ENCODE measurements at regions not wholly inside any gene's neighbourhood (a gene's known extent, or its start where the extent isn't known, plus 50 kb on each side); places are given as distances from the start of the nearest gene placed in this dataset.

DNA sequence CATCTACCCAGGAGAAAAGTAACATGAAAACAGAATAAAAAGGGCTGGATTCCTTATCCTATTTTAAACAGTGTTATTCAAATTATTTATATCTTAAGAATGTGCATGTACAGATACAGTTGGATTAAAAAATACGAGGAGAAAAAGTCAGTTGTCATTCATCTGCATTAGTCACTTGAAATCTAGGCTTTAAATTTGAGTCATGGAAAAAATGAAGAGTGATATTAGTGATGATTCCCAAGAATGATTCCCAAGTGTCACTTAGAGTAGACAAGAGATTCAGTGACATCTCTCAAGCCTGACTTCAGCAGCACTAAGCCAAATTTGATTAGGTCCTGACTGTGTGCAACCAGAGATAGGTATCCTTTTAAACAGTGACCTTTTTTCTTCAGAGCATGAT, 394.2 kb downstream of the IRS1 start:
- no peaks in the 10 kb centered on the region for H3K79me2 ChIP-seq (ENCODE audit: insufficient read depth, low read length)
- in situ Hi-C loops (cut with HindIII; ENCODE audit: extremely low pct_ligation_motif_present, low pct_unique_long_range_greater_than_20kb), result no loop called here
- DNase-seq (ENCODE audit: low spot score), result no peak
- no peak overlapping the region for H3K9ac ChIP-seq (ENCODE audit: insufficient read depth, low read depth, low read length)
- no peak overlapping the region for H2AFZ ChIP-seq (ENCODE audit: low read length)
- H3K27me3 ChIP-seq (ENCODE audit: control insufficient read depth in 1 of 2, insufficient read depth in 2 of 2, low read length in 2 of 2), result no peaks in the 10 kb centered on the region
- 82% methylated on average over 1 of the region's 1 CpG for WGBS (ENCODE audit: low lambda C conversion rate)
- BruUV-seq (replicated peaks), result no TSS peak
- intact Hi-C loops (cut with micrococcal nuclease; ENCODE audit: unreplicated experiment), result no loop called here
- ChIA-PET POLR2A (no interaction called here), CTCF (ENCODE audit: low intra/inter-chr PET ratio, low total read pairs) (no interaction called here)
- no peaks in the 10 kb centered on the region for H3K9me3 ChIP-seq (ENCODE audit: low read length)
- H3K4me3 ChIP-seq (replicated peaks in 1 of 3; ENCODE audit: insufficient read depth in 1 of 3, low read depth in 2 of 3, low read length in 3 of 3), result no peak overlapping the region
- no peak for FAIRE-seq
- ATAC-seq, result no peak
- H3K4me2 ChIP-seq (ENCODE audit: low read depth, low read length), result no peak overlapping the region
- peaks cover 11% of the 10 kb centered on the region for H3K4me1 ChIP-seq (ENCODE audit: insufficient read depth, low read length)
- no peaks in the 10 kb centered on the region for H4K20me1 ChIP-seq (ENCODE audit: insufficient read depth, low read length)
- TF ChIP-seq, protein P1, sequence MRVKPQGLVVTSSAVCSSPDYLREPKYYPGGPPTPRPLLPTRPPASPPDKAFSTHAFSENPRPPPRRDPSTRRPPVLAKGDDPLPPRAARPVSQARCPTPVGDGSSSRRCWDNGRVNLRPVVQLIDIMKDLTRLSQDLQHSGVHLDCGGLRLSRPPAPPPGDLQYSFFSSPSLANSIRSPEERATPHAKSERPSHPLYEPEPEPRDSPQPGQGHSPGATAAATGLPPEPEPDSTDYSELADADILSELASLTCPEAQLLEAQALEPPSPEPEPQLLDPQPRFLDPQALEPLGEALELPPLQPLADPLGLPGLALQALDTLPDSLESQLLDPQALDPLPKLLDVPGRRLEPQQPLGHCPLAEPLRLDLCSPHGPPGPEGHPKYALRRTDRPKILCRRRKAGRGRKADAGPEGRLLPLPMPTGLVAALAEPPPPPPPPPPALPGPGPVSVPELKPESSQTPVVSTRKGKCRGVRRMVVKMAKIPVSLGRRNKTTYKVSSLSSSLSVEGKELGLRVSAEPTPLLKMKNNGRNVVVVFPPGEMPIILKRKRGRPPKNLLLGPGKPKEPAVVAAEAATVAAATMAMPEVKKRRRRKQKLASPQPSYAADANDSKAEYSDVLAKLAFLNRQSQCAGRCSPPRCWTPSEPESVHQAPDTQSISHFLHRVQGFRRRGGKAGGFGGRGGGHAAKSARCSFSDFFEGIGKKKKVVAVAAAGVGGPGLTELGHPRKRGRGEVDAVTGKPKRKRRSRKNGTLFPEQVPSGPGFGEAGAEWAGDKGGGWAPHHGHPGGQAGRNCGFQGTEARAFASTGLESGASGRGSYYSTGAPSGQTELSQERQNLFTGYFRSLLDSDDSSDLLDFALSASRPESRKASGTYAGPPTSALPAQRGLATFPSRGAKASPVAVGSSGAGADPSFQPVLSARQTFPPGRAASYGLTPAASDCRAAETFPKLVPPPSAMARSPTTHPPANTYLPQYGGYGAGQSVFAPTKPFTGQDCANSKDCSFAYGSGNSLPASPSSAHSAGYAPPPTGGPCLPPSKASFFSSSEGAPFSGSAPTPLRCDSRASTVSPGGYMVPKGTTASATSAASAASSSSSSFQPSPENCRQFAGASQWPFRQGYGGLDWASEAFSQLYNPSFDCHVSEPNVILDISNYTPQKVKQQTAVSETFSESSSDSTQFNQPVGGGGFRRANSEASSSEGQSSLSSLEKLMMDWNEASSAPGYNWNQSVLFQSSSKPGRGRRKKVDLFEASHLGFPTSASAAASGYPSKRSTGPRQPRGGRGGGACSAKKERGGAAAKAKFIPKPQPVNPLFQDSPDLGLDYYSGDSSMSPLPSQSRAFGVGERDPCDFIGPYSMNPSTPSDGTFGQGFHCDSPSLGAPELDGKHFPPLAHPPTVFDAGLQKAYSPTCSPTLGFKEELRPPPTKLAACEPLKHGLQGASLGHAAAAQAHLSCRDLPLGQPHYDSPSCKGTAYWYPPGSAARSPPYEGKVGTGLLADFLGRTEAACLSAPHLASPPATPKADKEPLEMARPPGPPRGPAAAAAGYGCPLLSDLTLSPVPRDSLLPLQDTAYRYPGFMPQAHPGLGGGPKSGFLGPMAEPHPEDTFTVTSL (CRISPR knock-in tag; IDR thresholded peaks at IDR 0.05; ENCODE audit: borderline replicate concordance), result no peak
- TF ChIP-seq ATF7-NPFF (CRISPR knock-in tag; IDR thresholded peaks at IDR 0.05; ENCODE audit: low read depth) (no peak), ZUFSP (CRISPR knock-in tag; IDR thresholded peaks at IDR 0.05; ENCODE audit: borderline replicate concordance) (no peak), RXRA (CRISPR knock-in tag; IDR thresholded peaks at IDR 0.05) (no peak), HIC2 (CRISPR knock-in tag; IDR thresholded peaks at IDR 0.05; ENCODE audit: low read depth) (no peak), NFE2L1 (CRISPR knock-in tag; IDR thresholded peaks at IDR 0.05; ENCODE audit: borderline replicate concordance) (no peak), NR2F2 (IDR thresholded peaks at IDR 0.05; ENCODE audit: borderline replicate concordance, low read depth) (no peak), JDP2 (CRISPR knock-in tag; IDR thresholded peaks at IDR 0.05; ENCODE audit: borderline replicate concordance) (no peak), ZNF761 (CRISPR knock-in tag; conservative IDR thresholded peaks at IDR 0.05) (no peak), TMF1 (CRISPR knock-in tag; IDR thresholded peaks at IDR 0.05; ENCODE audit: low read depth) (no peak)
- TF ChIP-seq, protein P2, sequence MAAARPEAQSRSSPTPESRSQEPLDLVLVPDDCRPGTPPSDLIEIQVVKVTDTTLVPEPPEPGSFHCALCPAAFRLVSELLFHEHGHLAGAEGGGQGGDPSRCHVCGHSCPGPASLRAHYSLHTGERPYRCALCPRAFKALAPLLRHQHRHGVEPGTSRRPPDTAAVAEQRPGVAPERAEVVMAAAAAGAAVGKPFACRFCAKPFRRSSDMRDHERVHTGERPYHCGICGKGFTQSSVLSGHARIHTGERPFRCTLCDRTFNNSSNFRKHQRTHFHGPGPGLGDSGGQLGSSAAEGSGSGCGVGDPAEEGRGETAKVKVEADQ (CRISPR knock-in tag; IDR thresholded peaks at IDR 0.05; ENCODE audit: borderline replicate concordance), result no peak
- H3K36me3 ChIP-seq (replicated peaks in 1 of 2; ENCODE audit: control insufficient read depth in 1 of 2, insufficient read depth in 2 of 2, low read length in 2 of 2), result no peaks in the 10 kb centered on the region
- no peak overlapping the region for H3K27ac ChIP-seq (ENCODE audit: extremely low read length, insufficient read depth, low read length)
